Small intestine (tissue), 7 donors: ENCODE measurements at regions not wholly inside any gene's neighbourhood (a gene's known extent, or its start where the extent isn't known, plus 50 kb on each side); places are given as distances from the start of the nearest gene placed in this dataset.
"Not testable (repeated sequence)": the region's sequence is repeated elsewhere in the genome, so short reads cannot be mapped to it uniquely, and the experiment has no call there.

Source experiments
- DNase-seq, 2 donors: peaks; one replicate each; pipeline versions ENCODE4 v3.0.0 to v3.0.0-alpha.2; 2013
- FAIRE-seq: peaks from 2 replicates; lab custom pipeline; 2012; peaks lifted over from hg19 to GRCh38; lab: Jason Lieb, UNC
- H3K27ac ChIP-seq, 3 donors: one replicate each; pipeline ENCODE4 v1.5.1; 2013; ENCODE audit warnings: low read length in 2 of 3, mild to moderate bottlenecking in 2 of 3, control low read depth in 1 of 3, inconsistent platforms in 1 of 3, low read depth in 1 of 3, moderate library complexity in 1 of 3
- H3K27me3 ChIP-seq, 3 donors: one replicate each; pipeline ENCODE4 v1.6.1; 2013; ENCODE audit warnings: low read length in 3 of 3, inconsistent platforms in 1 of 3; ENCODE audit not compliant: control insufficient read depth in 3 of 3, insufficient read depth in 3 of 3
- H3K36me3 ChIP-seq, 3 donors: one replicate each; pipeline ENCODE4 v1.6.1; 2013; ENCODE audit warnings: low read length in 3 of 3, inconsistent platforms in 1 of 3, low read depth in 1 of 3, mild to moderate bottlenecking in 1 of 3, moderate library complexity in 1 of 3; ENCODE audit not compliant: control insufficient read depth in 3 of 3, insufficient read depth in 2 of 3
- H3K4me1 ChIP-seq, 3 donors: one replicate each; pipeline ENCODE4 v1.6.1; 2013; ENCODE audit warnings: low read length in 2 of 3, inconsistent platforms in 1 of 3, low read depth in 1 of 3, mild to moderate bottlenecking in 1 of 3, moderate library complexity in 1 of 3; ENCODE audit not compliant: control insufficient read depth in 3 of 3, insufficient read depth in 2 of 3
- H3K4me3 ChIP-seq, 3 donors: one replicate each; pipeline ENCODE4 v1.5.1; 2013; ENCODE audit warnings: low read length in 3 of 3, control low read depth in 1 of 3, inconsistent platforms in 1 of 3, low read depth in 1 of 3, mild to moderate bottlenecking in 1 of 3, moderate library complexity in 1 of 3
- H3K9me3 ChIP-seq, 2 donors: one replicate each; pipeline ENCODE4 v1.6.1; 2013; ENCODE audit warnings: low read depth in 1 of 2, low read length in 1 of 2; ENCODE audit not compliant: control insufficient read depth in 2 of 2, insufficient read depth in 1 of 2
- WGBS, 3 donors: extraction: QIAGEN DNeasy Blood & Tissue Kit; methylation state at CpG; one replicate each; pipeline ENCODE4 v1.1.7; 2013; 5-methylcytosine and 5-hydroxymethylcytosine counted together
- donor health status: healthy with polysubstance abuse.
- donor health status: control.
- donor health status: control.
- donor health status: Bipolar disorder and iron deficiency.
- donor health status: healthy.

DNA sequence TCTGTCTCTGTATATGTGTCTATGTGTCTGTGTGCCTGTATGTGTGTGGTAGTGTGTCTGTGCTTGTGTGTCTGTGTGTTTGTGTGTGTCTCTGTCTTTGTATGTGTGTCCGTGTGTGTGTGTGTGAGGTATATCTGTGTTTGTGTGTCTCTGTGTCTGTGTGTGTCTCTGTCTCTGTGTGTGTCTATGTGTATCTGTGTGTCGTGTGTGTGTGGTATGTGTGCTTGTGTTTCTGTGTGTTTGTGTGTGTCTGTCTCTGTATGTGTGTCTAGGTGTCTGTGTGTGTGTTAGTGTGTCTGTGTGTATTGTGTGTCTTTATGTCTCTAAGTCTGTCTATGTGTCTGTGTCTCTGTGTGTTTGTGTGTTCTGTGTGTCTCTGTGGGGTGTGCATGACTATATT, 158.6 kb downstream of the TMEM121 start:
- Histone ChIP-seq H3K4me3 (no peak overlapping the region), H3K27me3 (no peaks in the 10 kb centered on the region), H3K27ac (peak overlapping the region in 1 of 3 donors; percentile 47), H3K9me3 (no peaks in the 10 kb centered on the region), H3K4me1 (no peaks in the 10 kb centered on the region), H3K36me3 (no peaks in the 10 kb centered on the region)
- no peak for DNase-seq
- no peak for FAIRE-seq
- 83 to 91% (median 84%) methylated on average over 2 of the region's 2 CpGs for WGBS, 3 donors

DNA sequence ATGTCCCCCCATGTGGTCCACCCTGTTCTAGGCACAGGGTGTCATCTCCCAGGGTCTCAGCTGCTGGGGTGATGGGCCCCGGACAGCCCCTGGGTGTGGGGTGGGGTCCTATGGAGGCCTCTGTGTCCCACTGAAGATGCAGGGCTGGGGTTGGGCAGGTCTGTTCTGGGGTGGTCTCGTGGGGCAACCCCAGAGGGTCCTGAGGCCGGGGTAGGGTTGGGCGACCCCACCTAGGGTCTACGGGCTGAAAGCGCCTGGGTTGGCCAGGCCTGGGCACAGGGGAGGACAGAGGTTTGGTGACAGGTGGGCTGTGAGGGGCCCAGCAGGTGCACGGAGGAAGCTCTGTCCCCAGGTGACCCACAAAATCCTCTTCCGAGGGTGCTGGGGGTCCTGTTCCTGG, 159.2 kb downstream of the TMEM121 start:
- not testable (repeated sequence) for DNase-seq, H3K9me3 ChIP-seq, H3K27ac ChIP-seq, H3K4me1 ChIP-seq, FAIRE-seq, H3K36me3 ChIP-seq, H3K27me3 ChIP-seq, H3K4me3 ChIP-seq
- WGBS, 3 donors, result 65 to 82% (median 69%) methylated on average over 2 to 5 of the region's 8 CpGs

DNA sequence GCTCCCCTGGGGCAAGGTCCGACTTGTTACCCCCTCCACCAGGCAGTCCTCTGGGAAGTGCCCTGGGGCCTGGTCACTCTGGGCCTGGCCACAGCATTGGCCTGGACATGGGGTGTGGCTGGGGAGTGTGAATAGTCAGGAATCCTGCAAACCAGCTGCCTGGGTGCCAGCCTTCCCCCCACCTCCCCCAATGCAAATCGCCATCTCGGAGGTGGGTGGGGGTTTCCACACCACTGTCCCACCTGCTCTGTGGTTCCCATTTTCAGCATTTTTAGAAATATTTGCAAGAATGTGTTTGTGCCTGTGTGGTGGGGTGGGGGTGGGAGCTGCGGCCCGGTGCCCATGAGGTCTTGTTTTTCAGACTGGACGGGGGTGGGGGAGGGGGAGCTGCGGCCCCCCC, 159.7 kb downstream of the TMEM121 start:
- FAIRE-seq, H3K4me3 ChIP-seq, H3K9me3 ChIP-seq, H3K4me1 ChIP-seq, DNase-seq, H3K27me3 ChIP-seq, H3K36me3 ChIP-seq, H3K27ac ChIP-seq: not testable (repeated sequence)
- WGBS, 3 donors, result no CpG with 5 or more reads among the region's 7 CpGs

DNA sequence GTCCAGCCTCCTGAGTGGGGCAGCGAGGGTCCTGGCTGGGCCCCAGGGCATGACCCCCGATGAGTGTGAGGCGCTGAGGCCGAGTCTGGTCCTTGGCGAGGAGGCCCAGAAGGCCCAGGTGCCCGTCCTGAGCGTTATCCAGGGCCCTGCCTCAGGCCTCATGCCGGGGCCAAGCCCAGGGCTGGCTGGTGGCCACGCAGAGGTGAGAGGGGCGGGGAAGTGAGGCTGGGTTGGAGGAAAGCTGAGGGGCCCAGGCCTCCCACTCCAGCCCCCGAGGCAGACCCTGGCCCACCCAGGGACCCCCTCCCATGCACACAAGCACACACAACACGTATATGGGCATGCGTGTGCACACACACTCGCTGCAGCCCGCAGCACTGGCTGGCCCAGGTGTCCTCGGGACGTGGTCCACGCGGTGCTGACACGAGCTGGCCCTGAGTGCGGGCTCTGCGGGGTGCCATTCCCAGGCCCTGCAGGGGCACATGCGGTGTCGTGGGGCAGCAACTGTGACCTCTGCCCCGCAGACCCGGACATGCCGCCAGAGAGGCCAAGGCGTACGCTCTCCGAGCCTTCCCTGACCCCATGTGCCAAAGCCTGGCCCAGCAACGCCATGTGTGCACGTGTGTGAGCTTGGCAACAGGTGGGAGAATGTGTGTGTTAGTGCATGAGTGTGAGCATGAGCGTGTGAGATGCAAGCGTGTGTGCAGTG, 160.2 kb downstream of the TMEM121 start:
- not testable (repeated sequence) for H3K27ac ChIP-seq, FAIRE-seq, H3K9me3 ChIP-seq, H3K27me3 ChIP-seq, H3K4me3 ChIP-seq, H3K4me1 ChIP-seq, H3K36me3 ChIP-seq, DNase-seq
- 52 to 87% (median 66%) methylated on average over 11 to 29 of the region's 34 CpGs for WGBS, 3 donors

DNA sequence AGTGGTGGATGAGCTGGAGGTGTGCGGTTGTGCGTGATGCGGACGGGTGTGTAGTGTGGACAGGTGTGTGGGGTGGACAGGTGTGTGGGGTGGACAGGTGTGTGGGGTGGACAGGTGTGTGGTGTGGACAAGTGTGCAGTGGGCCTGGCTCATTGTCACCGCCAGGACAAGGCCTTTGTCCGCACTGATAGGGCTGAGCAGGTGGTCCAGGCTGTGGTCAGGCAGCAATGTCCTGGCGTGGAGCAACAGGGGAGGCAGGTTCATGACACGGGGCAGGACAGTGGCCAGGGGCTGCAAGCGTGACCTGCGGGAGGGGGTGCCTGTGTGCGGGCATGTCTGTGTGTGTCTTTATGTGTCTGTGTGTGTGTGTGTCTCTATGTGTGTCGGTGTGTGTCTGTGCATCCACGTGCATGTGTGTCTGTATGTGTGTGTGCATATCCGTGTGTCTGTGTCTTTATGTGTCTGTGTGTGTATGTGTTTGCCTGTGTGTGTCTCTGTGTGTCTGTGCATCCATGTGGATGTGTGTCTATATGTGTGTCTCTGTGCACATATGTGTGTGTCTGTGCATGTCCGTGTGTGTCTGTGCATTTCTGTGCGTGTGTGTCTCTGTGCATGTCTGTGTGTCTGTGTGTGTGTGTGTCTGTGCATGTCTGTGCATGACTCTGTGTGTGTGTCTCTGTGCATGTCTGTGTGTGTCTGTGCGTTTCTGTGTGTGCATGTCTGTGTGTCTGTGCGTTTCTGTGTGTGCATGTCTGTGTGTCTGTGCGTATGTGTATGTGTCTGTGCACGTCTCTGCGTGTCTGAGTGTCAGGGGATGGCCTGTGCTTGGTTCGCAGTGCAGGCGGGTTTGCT, 161.0 kb downstream of the TMEM121 start:
- not testable (repeated sequence) for H3K4me3 ChIP-seq, H3K27me3 ChIP-seq, H3K4me1 ChIP-seq, FAIRE-seq, H3K36me3 ChIP-seq, DNase-seq, H3K9me3 ChIP-seq
- WGBS, 3 donors, result 64 to 82% (median 72%) methylated on average over 23 of the region's 23 CpGs
- peak overlapping the region in 1 of 3 donors; percentile 40 for H3K27ac ChIP-seq

DNA sequence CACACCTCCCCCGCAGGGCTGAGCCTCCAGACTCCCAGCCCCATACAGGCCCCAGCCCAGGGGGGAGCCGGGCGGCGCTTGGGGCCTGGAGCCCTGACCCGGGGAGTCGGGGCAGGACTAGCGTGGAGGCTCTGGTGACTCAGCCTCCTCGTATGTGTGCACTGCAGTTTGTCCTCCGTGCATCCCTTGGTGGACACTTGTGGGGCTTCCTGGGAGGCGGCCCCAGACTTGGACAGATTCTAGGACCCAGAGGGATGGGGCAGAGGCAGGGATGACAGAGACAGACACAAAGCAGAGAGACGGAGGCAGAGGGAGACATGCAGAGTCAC, 161.6 kb downstream of the TMEM121 start:
- H3K9me3 ChIP-seq, FAIRE-seq, H3K4me1 ChIP-seq, H3K27me3 ChIP-seq, DNase-seq, H3K36me3 ChIP-seq, H3K4me3 ChIP-seq: not testable (repeated sequence)
- peak overlapping the region in 1 of 3 donors; percentile 40 for H3K27ac ChIP-seq
- WGBS, 3 donors, result 31 to 65% (median 33%) methylated on average over 6 to 11 of the region's 11 CpGs

DNA sequence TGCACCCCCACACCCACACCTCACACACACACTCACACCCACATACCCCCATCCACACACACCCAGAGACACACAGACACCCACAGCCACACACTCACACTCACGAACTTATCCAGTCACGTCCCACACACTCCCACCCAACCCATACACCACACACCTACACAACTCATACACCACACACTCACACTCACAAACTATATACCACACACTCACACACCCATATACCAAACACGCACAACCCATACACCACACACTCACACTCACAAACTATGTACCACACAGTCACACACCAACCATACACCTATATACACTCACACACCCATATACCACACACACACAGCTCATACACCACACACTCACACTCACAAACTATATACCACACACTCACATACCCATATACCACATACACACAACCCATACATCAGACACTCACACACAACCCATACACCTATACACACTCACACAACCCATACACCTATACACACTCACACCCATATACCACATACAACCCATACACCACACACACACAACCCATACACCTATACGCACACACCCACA, 162.4 kb downstream of the TMEM121 start:
- H3K27me3 ChIP-seq, H3K9me3 ChIP-seq, H3K36me3 ChIP-seq, H3K4me1 ChIP-seq, H3K27ac ChIP-seq, H3K4me3 ChIP-seq, DNase-seq, FAIRE-seq: not testable (repeated sequence)
- 83 to 95% (median 93%) methylated on average over 2 to 4 of the region's 4 CpGs for WGBS, 3 donors

DNA sequence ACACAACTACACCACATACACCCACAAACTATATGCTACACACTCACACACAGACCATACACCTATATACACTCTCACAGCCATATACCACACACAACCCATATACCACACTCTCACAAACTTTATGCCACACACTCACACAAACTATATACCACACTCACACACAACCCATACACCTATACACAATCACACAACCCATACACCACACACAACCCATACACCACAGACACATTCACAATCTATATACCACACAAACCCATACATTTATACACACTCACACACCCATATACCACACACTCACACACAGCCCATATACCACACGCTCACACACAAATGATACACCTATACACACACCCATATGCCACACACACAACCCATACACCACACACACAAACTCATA, 163.3 kb downstream of the TMEM121 start:
- Histone ChIP-seq H3K36me3 (no peaks in the 10 kb centered on the region), H3K4me3 (no peak overlapping the region), H3K27me3 (no peaks in the 10 kb centered on the region), H3K4me1 (no peaks in the 10 kb centered on the region), H3K27ac (no peak overlapping the region), H3K9me3 (no peaks in the 10 kb centered on the region)
- FAIRE-seq, result no peak
- whole genome bisulfite sequencing, 3 donors, result 91 to 100% (median 97%) methylated on average over 1 of the region's 1 CpG
- no peak for DNase-seq
